Left lobe of liver (tissue), 2 donors: ENCODE measurements at regions not wholly inside any gene's neighbourhood (a gene's known extent, or its start where the extent isn't known, plus 50 kb on each side); places are given as distances from the start of the nearest gene placed in this dataset.

Experiments
- ATAC-seq: fragments of 200-7000 bp; cut with Tn5 transposase; one replicate; pipeline ENCODE4 v1.9.1; 2020; ENCODE audit warnings: mild to moderate bottlenecking, moderate library complexity
- DNase-seq: peaks from one replicate; pipeline ENCODE4 v3.0.0-alpha.2; 2020; ENCODE audit warnings: low spot score
- donor health status: DM: no; HTN: no; CAD: no; lungs with moderate emphysema.
- donor health status: DM: no; HTN: yes; CAD: no.

DNA sequence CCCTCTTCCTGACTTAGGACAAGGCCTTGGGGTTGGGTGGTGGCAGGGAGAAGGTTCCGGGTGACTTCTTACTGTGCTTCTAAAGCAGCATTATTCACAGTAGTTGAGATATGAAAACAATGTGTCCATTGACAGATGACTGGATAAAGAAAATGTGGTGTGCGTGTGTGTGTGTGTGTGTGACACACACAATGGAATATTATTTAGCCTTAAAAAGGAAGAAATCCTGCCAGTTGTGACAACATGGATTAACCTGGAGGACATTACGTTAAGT is 128.1 kb upstream of the RASGRP1 start:
- no peak for ATAC-seq
- DNase-seq: no peak

- ATAC-seq: no peak
Measured at GRCh38 chr15:38695249-38696108, 130.9 kb upstream of the RASGRP1 start.

DNA sequence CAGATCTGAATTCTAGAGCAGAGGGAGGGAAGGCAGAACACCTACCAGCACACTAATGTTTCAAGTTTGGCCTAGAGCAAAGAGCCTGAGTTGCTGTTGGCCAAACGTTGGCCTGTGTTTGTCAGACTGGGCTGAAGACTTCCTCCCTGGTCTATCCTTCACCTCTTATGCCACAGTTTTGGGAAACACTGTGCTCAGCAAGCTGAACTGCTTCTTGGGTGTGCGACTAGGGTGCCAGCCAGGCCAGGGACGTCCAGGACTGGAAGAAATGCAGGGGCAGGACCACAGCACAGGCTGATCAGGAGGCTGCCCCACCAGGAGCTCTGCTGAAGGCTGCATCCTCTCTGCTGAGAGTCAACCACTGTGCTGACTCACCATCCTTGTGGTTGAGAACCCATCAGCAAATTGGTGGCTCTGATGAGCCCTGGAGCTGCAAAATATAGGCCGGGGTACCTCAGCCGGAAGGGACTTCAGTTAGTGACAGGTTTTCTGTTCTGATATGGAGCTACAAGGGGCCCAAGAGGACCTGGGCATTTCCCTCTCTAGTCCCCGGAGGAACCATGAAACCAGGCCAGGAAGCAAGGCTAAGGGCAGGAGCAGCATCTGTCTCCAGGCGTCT is 131.6 kb upstream of the RASGRP1 start:
- DNase-seq (no peak), ATAC-seq (no peak)

More at GRCh38 chr15:38695249-38696108, 130.9 kb upstream of the RASGRP1 start:
- DNase-seq: no peak

- ATAC-seq: no peak
- DNase-seq: no peak
Measured at GRCh38 chr15:38696790-38697495, 132.3 kb upstream of the RASGRP1 start.

GRCh38 chr15:38698254-38698653 is 133.6 kb upstream of the RASGRP1 start:
- ATAC-seq (no peak), DNase-seq (no peak)

- DNase-seq (peak; percentile 52), ATAC-seq (peak; percentile 88)
Measured at GRCh38 chr15:38699633-38700230, 135.1 kb upstream of the RASGRP1 start.

- DNase-seq (no peak), ATAC-seq (no peak)
Measured at GRCh38 chr15:38701149-38701548, 136.5 kb upstream of the RASGRP1 start.

- DNase-seq (peak; percentile 58), ATAC-seq (peak; percentile 62)
Measured at GRCh38 chr15:38702178-38702912, 137.7 kb upstream of the RASGRP1 start.

DNA sequence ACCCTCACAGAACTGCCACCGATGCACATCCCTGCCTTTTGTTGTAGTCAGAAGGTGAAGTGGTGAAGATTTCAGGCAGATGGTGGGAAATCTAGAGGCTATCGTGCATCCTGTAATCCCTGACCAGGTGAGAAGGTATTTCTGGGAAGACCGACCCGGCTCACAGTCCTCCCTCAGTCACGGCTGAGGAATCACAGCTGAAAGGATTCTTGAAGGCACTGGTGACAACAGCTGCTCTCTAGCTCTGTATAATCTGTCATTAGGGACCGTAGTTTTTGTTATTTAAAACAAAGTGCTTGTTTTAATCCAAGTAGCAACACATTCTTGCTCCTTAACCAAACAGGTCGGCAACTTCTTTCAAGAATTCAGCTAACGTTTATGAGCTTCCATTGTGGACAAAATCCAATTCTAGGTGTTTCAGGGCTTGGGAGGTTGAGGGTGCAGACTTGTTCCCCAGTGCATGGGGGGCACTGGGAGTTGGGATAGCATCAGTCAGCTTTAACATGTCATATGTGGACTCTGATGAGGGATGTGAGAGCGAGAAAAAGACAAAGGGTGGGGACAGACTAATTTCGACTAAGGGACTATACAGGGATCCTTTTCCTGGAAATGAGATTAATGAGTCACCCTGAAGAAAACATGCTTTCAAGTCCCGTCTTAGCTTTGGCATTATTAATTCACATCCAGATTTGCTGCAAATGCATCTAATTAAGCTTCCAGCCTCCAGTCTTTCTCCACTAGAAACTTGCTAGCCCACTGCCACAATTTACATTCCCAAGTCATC is 141.0 kb upstream of the RASGRP1 start:
- ATAC-seq (no peak), DNase-seq (no peak)

DNA sequence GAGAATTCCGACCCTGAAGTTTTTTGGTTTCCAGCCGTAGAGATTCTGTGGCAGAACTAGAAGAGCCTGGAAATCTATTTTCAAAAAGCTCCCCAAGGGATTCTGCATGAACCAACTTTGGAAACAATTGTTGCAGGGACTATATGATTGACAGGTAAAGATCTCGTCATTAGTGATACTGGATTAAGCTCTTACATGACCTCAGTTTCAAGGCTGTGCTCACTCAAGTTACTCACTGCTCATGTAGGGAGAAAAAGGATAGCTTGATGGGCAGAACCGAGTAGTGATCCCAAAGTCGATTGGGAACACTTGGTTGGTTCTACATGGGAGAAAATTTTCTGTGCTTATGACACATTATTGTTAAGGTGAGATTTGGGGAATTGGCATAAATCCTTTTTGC is 142.3 kb upstream of the RASGRP1 start:
- ATAC-seq: no peak
- no peak for DNase-seq

DNA sequence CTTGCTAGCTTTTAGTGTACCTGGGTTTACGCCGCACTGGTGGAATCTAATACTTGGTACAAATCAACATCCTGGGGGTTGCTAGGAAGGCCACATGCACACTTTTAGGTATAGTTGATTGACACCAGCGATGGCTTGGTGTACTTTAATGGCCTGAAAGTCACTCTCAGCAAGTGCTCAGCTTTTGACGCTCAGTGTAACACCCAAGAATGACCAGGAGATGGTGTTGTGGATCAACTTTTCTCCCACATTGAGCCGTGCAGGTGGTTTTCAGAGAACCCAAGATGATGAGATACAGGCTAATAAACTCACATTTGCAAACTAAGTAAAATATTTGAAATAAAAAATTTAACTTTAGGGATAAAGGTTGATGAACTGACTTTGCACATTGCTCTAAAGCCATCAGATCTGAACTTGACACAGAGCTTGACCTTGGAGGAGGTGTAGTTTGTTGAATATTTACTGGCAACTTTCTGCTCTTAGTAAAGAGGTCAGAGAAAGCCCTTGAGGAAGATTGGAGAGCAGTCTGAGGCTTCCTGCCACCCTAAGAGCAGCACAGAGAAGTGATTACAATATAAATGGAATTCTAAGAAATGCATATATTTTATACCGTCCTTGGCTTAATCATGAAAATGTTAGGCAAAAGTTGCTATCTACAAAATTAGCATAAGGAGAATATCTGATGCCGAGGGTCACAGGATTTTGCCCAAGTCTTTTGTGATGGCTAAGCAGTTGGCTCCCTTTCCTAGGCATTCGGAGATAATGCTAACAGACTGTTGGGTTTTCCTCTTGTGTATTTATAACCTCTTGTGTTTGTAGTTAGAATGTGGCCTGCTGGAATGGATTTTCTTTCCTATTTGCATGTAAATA is 143.4 kb upstream of the RASGRP1 start:
- no peak for DNase-seq

GRCh38 chr15:38708672-38709180 is 144.1 kb upstream of the RASGRP1 start:
- no peak for DNase-seq
- no peak for ATAC-seq

More for the DNA sequence above, 143.4 kb upstream of the RASGRP1 start:
- peak; percentile 94 for ATAC-seq

DNA sequence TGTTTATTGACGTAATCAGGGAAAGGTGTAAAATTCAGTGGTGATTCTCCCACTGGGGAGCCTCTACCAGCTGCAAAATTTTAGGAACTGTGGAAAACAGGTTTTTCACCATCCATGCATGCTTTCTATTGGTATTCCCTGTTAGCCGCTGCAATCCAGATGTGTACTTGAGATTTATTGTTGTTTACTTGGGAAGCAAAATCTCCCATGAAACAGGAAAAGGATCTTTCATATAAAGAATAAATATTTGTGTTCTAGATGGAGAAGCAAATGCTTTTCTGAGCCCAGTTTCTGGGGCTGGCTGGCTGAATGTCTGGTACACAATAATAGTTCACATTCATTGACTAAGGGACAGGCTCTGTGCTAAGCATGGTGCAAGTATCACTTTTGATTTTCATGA is 144.6 kb upstream of the RASGRP1 start:
- ATAC-seq (no peak), DNase-seq (no peak)

DNA sequence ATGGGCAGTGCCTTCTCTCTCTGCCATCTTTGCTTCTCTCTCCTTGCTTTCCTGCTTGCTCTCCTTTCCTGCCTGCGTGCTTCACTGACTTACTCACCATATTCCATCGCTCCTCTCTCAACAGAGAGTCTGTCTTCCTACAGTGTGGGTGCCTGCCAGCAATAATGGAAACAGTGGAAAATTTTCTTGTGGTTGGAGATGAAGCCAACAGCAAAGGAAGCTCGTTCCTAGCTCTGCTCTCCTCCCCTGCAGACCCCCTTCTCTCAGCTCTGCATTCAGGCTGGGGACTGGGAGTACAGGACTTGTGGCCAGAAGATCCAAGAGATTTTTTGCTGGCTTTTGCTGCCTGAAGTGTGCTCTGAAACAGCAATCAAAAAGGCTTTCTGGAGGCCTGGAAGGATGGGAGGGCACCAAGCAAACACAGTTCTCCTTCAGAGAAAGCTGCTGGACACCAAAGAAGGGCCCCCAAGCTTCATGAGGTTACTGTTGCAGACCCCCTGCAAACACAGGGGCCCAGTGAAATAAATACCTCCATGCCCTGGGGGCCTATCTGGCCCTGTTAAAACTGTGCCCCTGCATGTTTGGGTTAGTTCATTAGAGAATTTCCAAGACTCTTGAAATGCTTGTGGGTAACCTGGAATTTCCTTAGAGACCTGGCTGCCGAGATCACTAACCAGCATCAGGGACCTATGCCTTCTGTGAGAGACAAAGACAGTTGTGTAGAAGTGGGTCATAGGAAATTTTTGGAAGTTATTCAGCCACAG is 149.9 kb upstream of the RASGRP1 start:
- DNase-seq (no peak), ATAC-seq (no peak)

DNA sequence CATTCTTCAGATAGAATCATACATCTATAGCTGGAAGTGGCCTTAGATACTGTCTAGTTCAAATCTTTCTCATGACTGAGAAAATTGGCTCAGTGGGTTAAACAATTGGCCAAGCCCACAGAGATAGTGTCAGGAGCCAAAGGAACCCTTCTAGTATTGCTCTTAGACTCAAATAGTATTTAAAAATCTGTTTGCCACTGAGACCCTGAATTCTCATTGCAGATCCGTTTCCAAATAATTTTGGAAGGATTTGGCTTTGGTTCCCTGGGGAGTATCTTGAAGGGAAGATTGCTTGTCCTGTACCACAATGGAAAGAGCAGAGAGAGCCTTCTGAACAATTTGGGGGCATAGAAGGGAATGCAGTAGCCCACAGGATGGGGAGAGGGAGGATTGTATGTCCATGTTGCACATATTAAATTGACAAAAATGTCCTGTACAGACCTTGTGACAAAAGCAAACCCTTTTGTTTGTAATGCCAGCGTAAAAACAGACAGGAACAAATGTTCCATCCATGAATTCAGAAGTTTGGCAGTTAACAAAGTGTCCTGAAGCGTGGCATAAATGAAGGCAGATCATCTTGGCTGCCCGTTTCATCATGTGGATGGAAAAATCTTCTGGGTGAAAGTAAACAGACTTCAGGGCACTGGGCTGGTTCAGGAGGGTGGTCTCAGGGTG is 156.4 kb upstream of the RASGRP1 start:
- DNase-seq (no peak), ATAC-seq (no peak)

- ATAC-seq (no peak), DNase-seq (no peak)
Measured at GRCh38 chr15:38721568-38721945, 156.9 kb upstream of the RASGRP1 start.

- ATAC-seq (no peak), DNase-seq (no peak)
Measured at GRCh38 chr15:38722236-38722635, 157.6 kb upstream of the RASGRP1 start.

DNA sequence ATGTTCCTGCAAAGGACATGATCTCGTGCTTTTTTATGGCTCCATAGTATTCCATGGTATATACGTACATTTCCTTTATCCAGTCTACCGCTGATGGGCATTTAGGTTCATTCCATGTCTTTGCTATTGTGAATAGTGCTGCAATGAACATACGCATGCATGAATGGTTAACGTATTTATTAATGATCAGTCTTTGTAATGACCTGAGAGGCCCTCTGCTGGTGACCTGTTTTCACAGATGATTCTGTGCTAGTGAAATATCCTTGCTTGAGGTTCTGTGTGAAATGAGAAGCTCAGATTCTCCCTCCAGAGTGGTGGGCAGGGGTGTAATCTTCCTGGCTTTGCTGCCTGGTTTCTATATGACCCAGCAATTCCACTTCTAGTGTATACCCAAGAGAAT is 160.2 kb upstream of the RASGRP1 start:
- ATAC-seq (no peak), DNase-seq (no peak)
